ENCODE measurements at regions not wholly inside any gene's neighbourhood (a gene's known extent, or its start where the extent isn't known, plus 50 kb on each side); places are given as distances from the start of the nearest gene placed in this dataset.

DNA sequence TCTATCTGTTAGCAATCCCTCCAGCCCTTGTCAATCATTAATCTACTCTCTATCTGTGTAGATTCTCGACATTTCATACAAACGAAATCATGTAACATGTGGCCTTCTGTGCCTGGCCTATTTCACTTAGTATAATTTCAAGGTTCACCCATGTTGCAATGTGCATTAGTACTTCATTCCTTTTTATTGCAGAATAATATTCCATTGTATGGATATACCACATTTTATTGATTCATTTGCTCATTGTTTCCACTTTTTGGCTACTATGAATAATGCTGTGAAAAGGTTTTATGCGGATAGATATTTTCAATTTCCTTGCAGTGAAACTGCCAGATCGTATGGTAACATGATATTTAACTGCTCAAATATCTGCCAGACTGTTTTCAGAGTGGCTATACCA is 100.1 kb downstream of the MIAT start:
- no peak for DNase-seq (ENCODE audit: low read depth)
- TF ChIP-seq, protein P1, sequence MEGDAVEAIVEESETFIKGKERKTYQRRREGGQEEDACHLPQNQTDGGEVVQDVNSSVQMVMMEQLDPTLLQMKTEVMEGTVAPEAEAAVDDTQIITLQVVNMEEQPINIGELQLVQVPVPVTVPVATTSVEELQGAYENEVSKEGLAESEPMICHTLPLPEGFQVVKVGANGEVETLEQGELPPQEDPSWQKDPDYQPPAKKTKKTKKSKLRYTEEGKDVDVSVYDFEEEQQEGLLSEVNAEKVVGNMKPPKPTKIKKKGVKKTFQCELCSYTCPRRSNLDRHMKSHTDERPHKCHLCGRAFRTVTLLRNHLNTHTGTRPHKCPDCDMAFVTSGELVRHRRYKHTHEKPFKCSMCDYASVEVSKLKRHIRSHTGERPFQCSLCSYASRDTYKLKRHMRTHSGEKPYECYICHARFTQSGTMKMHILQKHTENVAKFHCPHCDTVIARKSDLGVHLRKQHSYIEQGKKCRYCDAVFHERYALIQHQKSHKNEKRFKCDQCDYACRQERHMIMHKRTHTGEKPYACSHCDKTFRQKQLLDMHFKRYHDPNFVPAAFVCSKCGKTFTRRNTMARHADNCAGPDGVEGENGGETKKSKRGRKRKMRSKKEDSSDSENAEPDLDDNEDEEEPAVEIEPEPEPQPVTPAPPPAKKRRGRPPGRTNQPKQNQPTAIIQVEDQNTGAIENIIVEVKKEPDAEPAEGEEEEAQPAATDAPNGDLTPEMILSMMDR (IDR thresholded peaks at IDR 0.05; ENCODE audit: insufficient read depth, low read depth, low read length), result no peak
- no peak overlapping the region for H3K4me3 ChIP-seq (ENCODE audit: low read depth, low read length)

GRCh38 chr22:26762503-26763472 is 105.4 kb downstream of the MIAT start:
- H3K4me3 ChIP-seq (ENCODE audit: low read depth, low read length), result no peak overlapping the region
- TF ChIP-seq, protein P1 (IDR thresholded peaks at IDR 0.05; ENCODE audit: insufficient read depth, low read depth, low read length), result no peak
- DNase-seq (ENCODE audit: low read depth), result no peak

DNA sequence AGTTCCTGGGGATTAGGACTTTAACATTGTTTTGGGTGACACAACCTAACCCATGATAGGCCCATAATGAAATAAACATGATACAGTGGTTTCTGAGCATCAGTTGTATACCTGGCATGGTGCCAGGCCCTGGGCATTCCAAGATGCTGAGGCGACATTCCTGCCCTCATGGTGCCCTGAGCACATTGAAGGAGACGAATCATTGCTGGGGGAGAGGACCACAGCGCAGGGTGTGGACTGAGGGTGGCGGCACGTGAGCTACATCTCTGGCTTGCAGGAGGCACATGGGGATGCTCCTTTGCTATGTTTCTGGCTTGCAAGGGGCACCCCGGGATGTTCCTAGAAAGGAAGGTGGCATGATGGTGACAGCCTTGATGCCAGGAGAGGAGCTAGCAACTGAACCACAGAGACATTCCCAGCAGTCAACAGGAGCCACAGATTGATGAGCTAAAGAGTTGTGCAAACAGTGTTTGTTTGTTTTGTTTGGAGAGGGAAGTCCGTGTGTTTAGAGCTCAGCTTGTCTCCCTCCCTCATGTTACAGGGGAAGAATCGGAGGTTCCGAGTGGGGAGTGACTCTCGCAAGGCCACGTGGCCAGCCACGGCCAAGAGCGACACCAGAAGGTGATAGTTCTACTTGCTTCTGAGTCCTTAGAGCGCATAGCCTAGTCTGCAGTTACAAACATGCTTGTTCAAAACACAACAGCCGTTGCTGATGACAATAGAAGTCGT is 106.4 kb downstream of the MIAT start:
- no peak overlapping the region for H3K4me3 ChIP-seq (ENCODE audit: low read depth, low read length)
- TF ChIP-seq, protein P1 (IDR thresholded peaks at IDR 0.05; ENCODE audit: insufficient read depth, low read depth, low read length), result no peak
- peak; percentile 69 for DNase-seq (ENCODE audit: low read depth)

GRCh38 chr22:26766510-26767350 is 109.3 kb downstream of the MIAT start:
- no peak overlapping the region for H3K4me3 ChIP-seq (ENCODE audit: low read depth, low read length)
- TF ChIP-seq, protein P1 (IDR thresholded peaks at IDR 0.05; ENCODE audit: insufficient read depth, low read depth, low read length), result no peak
- no peak for DNase-seq (ENCODE audit: low read depth)

DNA sequence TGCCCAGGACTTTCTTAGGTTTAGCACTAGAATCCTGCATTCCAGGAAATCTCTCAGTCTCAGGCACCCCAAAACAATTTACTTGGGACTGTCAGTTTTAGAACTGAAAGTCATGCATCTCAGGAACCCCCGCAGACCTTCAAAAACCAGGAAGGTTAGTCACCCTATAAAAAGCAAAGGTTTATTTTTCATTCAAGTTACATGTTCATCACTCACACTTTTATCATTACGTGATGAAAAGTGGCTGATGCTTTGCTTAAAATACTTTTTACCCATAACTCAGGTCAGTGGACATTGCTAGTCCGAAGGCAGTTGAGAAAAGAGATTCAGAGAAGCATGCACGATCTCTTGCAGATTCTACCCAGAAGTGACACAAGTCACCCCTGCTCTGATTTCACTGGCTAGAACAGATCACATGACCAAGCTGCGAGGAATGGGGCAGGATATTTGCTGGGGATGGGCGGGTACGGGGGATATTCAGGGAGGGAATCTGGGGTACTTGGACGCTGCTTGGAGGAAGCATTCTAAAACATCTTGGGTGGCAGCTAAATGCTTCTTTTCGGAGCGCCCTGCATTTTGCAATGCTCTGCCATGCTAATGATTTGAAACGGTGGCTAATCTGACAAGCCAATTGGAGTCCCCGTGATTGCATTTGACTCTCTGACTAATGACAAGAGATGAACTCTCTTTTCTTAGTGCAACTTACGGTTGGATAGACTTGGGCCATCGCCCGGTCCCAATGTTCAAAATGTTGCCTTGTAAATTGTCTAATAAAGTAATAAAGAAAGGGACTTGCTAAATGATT is 110.2 kb downstream of the MIAT start:
- TF ChIP-seq, protein P1 (IDR thresholded peaks at IDR 0.05; ENCODE audit: insufficient read depth, low read depth, low read length), result no peak
- no peak for DNase-seq (ENCODE audit: low read depth)
- no peak overlapping the region for H3K4me3 ChIP-seq (ENCODE audit: low read depth, low read length)

DNA sequence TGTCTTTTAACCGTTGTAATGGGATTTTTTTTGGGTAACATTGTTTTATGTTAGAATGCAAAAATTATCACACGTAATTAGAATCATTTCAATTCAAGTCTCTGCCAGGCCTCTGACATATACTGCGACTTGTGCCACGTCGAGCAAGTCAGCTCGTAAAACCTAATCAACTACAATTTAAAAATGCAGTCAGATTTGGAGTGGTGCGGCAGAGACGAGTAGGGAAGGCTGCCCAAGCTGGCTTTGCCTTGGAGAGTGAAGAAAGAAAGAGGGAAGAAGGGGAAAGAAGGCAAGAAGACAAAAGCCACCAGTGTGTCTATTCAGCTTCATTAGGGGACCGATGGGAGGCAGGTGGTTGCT is 110.7 kb downstream of the MIAT start:
- no peak overlapping the region for H3K4me3 ChIP-seq (ENCODE audit: low read depth, low read length)
- TF ChIP-seq, protein P1 (IDR thresholded peaks at IDR 0.05; ENCODE audit: insufficient read depth, low read depth, low read length), result no peak
- DNase-seq (ENCODE audit: low read depth), result no peak

All from fibroblast of villous mesenchyme (primary cell).